Cardiac muscle cell (in vitro differentiated cells and primary cell): ENCODE measurements at regions not wholly inside any gene's neighbourhood (a gene's known extent, or its start where the extent isn't known, plus 50 kb on each side); places are given as distances from the start of the nearest gene placed in this dataset.

Experiments used
- DNase-seq, 2 donors: peaks; one replicate each; pipeline versions ENCODE4 v3.0.0 to v3.0.0-alpha.2; 2010 to 2017; ENCODE audit warnings: low read depth in 1 of 2, low spot score in 1 of 2
- H3K27ac ChIP-seq: fragments of 200-600 bp; sonication (generic); 2 replicates; pipeline ENCODE4 v1.5.1; 2016
- H3K27me3 ChIP-seq: fragments of 200-600 bp; sonication (generic); 2 replicates; pipeline ENCODE4 v1.6.0; 2016; ENCODE audit warnings: control low read depth
- H3K36me3 ChIP-seq: fragments of 200-600 bp; sonication (generic); 2 replicates; pipeline ENCODE4 v1.5.1; 2016; ENCODE audit warnings: control low read depth
- H3K4me1 ChIP-seq: fragments of 200-600 bp; sonication (generic); 2 replicates; pipeline ENCODE4 v1.8.1; 2017; ENCODE audit warnings: low read depth, mild to moderate bottlenecking, mixed run types
- H3K4me3 ChIP-seq: fragments of 200-600 bp; sonication (generic); 2 replicates; pipeline ENCODE4 v1.5.1; 2016; ENCODE audit warnings: mild to moderate bottlenecking
- H3K9me3 ChIP-seq: fragments of 200-600 bp; sonication (generic); 2 replicates; pipeline ENCODE4 v1.5.1; 2017; ENCODE audit warnings: low read depth, mild to moderate bottlenecking, control low read depth
- CTCF ChIP-seq: IDR thresholded peaks from 2 replicates; pipeline ENCODE4 v1.5.1; 2012; ENCODE audit warnings: low read depth, mild to moderate bottlenecking, low read length

GRCh38 chr13:40170091-40170490 is 496.4 kb downstream of the FOXO1 start:
- no peak for TF ChIP-seq CTCF
- no peak overlapping the region for H3K4me3 ChIP-seq

GRCh38 chr13:40170982-40171381 is 495.5 kb downstream of the FOXO1 start:
- no peak for TF ChIP-seq CTCF
- Histone ChIP-seq H3K4me1 (no peaks in the 10 kb centered on the region), H3K36me3 (no peaks in the 10 kb centered on the region), H3K27me3 (peaks cover 7% of the 10 kb centered on the region), H3K4me3 (no peak overlapping the region), H3K9me3 (no peaks in the 10 kb centered on the region), H3K27ac (no peak overlapping the region)
- no peak for DNase-seq

More at GRCh38 chr13:40170091-40170490, 496.4 kb downstream of the FOXO1 start:
- no peaks in the 10 kb centered on the region for H3K4me1 ChIP-seq
- no peak overlapping the region for H3K27ac ChIP-seq
- no peak for DNase-seq
- H3K27me3 ChIP-seq, result peaks cover 7% of the 10 kb centered on the region
- H3K9me3 ChIP-seq, result no peaks in the 10 kb centered on the region
- no peaks in the 10 kb centered on the region for H3K36me3 ChIP-seq

GRCh38 chr13:40171566-40171965 is 494.9 kb downstream of the FOXO1 start:
- TF ChIP-seq CTCF, result no peak
- H3K27ac ChIP-seq, result no peak overlapping the region
- H3K4me1 ChIP-seq, result no peaks in the 10 kb centered on the region
- no peak for DNase-seq
- H3K4me3 ChIP-seq, result no peak overlapping the region
- no peaks in the 10 kb centered on the region for H3K9me3 ChIP-seq
- H3K36me3 ChIP-seq, result no peaks in the 10 kb centered on the region
- H3K27me3 ChIP-seq, result peaks cover 7% of the 10 kb centered on the region

- Histone ChIP-seq H3K27me3 (peaks cover 7% of the 10 kb centered on the region), H3K9me3 (no peaks in the 10 kb centered on the region), H3K36me3 (no peaks in the 10 kb centered on the region), H3K4me1 (no peaks in the 10 kb centered on the region), H3K27ac (no peak overlapping the region), H3K4me3 (no peak overlapping the region)
- no peak for TF ChIP-seq CTCF
- no peak for DNase-seq
Observed at GRCh38 chr13:40172149-40172591, 494.3 kb downstream of the FOXO1 start.

- no peak overlapping the region for H3K4me3 ChIP-seq
- peaks cover 7% of the 10 kb centered on the region for H3K27me3 ChIP-seq
- no peaks in the 10 kb centered on the region for H3K9me3 ChIP-seq
- TF ChIP-seq CTCF, result no peak
- no peaks in the 10 kb centered on the region for H3K4me1 ChIP-seq
- DNase-seq, result no peak
- H3K36me3 ChIP-seq, result no peaks in the 10 kb centered on the region
- no peak overlapping the region for H3K27ac ChIP-seq
Observed at GRCh38 chr13:40172878-40173277, 493.6 kb downstream of the FOXO1 start.

GRCh38 chr13:40175639-40176038 is 490.8 kb downstream of the FOXO1 start:
- DNase-seq, result peak in 1 of 2 donors; percentile 49
- Histone ChIP-seq H3K27ac (no peak overlapping the region), H3K4me1 (no peaks in the 10 kb centered on the region), H3K36me3 (no peaks in the 10 kb centered on the region), H3K4me3 (no peak overlapping the region), H3K27me3 (peaks cover 7% of the 10 kb centered on the region), H3K9me3 (no peaks in the 10 kb centered on the region)
- TF ChIP-seq CTCF, result no peak
